ENCODE measurements at regions not wholly inside any gene's neighbourhood (a gene's known extent, or its start where the extent isn't known, plus 50 kb on each side); places are given as distances from the start of the nearest gene placed in this dataset.
"Not testable (repeated sequence)": the region's sequence is repeated elsewhere in the genome, so short reads cannot be mapped to it uniquely, and the experiment has no call there.

DNA sequence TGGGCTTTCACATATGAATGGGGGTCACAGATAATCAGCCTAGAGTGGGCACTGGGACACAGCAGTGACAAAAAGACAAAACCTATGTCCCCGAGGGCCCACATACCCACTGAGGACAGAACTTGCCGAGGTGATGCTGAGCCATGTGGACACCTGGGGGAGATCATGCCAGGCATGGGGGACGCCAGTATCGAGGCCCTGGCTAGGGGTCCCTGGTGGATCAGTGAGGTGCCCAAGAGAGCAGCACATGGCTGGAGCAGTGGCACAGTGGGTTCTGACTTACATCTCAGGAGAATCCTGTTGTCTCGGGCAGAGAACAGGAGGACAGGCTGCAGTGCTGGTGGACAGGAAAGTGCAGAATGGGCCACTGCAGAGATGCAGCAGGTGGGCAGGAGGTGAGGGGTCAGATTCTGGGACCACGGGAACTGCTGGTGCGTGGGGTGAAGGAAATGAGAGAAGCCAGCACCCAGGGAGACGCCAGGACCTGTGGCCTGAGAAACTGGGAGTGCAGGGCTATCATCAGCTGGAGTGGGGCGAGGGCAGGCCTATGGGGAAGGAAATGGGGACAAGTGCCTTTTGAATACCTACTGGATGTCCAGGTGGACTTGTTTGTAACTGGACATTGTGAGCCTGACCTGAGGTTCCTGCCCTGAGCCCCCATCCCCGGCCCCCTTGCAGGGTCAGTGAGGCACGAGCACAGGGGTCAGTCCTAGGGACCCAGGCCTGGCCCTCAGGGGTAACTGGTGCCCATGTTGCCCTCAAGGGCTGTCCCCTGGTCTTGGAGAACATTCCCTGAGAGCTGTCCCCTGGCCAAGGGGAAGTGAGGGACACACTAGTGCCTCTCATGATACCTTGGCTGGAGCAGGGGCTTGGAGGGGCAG is 91.2 kb upstream of the RET start:
- DNase-seq (ENCODE audit: low read depth in 2 of 2, low spot score in 1 of 2) = no peak

DNA sequence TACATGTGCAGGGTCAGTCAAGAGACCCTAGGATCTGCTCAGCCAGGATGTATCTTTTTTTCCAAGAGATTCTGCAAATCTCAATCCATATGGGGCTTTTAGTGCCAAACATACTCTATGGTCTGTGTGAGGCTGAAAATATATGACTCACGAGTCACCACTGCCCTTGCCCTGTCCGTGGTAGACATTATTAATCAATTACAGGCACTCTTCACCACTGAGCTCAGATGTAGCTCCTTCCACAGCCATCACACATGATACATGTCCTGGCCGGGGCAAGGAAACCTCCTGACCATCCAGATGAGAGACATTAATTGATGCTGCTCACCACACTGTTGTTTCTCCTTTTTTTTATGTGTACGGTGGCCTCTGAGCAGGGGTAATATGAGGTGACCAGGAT is 90.2 kb upstream of the RET start:
- no peak for DNase-seq (ENCODE audit: low read depth in 2 of 2, low spot score in 1 of 2)

DNA sequence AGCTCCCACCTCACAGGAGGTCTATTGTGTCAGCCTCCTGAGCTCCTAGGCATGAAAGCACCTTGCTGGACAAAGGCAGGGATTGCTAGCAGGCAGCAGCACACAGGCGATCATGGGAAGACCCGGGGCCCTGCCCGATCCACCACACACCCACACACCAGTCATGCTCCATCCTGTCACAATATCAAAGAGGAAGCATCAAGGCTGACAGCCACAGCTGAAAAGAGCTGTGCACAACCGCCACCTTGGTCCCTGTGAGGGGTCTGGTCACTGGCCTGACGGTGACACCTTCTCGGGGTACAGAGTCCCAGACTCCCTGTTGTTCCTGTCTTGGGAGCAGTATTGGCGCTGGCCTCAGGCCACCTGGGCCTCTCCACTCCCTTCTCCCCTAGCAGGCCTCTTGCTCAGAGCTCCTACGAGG is 89.7 kb upstream of the RET start:
- DNase-seq (ENCODE audit: low read depth in 2 of 2, low spot score in 1 of 2) = no peak

DNA sequence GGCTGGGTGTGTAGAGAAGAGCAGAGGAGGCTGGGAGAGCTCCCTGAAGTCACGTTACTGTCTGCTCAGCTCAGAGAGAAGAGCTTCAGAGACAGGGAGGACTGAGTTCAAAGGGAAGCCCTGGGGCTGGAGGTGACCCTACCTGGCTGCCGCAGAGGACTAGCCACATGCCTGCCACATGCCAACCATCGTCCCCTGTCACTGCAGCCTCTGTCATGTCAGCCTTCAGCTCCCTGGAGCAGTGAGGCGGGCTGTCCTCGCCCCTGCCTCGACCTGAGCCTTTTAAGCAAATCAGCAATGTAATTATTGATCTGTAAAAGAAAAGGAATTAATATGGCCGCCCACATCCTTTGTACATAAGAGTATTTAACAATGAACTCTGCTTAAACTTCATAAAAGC is 89.3 kb upstream of the RET start:
- no peak for DNase-seq (ENCODE audit: low read depth in 2 of 2, low spot score in 1 of 2)

DNA sequence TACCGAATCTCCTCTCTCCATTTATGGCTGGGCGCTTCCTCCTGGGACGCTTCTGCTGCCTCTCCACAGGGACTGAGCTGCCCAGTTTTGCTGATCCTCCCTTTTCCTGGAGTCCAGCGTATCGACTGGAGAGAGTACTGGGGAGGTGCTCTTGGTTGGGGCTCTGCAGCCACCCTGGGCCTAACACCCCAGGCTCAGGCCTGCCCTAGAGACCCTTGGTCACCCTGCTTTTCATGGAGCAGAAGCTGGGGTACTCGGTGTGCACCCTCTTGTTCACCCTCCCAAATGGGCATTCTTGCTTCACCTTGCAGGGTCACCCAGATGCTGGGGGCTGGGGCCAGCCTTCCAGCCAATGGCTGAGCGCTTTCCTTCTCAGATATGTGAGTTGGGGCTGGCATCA is 88.8 kb upstream of the RET start:
- DNase-seq (ENCODE audit: low read depth in 2 of 2, low spot score in 1 of 2) = no peak

DNA sequence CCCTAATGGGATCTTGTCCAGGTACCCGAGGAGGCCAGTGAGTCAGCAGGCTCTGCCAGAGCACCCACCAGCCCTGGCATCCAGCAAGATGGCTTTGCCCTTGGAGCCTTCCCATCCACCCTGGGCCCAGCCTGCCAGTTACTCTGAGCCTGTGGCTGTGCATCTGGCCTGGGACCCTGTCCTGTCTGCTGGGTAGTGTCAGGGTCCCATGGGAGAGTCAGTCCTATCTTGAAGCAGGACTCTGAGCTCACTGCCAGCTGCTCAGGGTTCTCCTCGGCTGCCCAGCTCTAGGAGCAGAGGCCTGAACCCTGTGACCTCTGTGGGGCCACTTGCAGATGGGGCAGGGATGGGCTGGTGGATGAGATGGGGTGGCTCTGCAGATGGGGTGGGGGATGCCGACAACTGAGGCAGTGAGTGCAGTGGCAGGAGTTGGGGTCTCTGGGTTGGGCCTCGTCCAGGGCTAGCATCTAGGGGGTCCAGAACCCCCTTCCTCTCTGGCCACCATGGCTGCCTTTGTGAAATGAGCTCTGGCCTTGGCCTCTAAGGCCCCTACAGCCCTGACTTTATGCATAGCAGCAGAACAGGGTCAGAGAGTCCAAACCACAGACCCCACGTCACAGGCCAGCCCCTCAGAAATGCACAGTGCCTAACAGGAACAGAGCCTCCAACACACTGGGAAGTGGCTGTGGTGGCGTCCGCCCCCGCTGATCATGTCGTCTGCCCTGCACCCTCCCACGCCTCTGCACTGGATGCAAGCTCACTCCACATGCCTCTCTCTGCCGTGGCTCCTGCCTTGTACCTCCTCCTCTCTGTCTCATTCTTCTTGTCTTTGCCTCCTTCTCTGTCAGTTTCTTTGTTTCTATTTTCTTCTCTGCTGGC is 88.1 kb upstream of the RET start:
- no peak for DNase-seq (ENCODE audit: low read depth in 2 of 2, low spot score in 1 of 2)

DNA sequence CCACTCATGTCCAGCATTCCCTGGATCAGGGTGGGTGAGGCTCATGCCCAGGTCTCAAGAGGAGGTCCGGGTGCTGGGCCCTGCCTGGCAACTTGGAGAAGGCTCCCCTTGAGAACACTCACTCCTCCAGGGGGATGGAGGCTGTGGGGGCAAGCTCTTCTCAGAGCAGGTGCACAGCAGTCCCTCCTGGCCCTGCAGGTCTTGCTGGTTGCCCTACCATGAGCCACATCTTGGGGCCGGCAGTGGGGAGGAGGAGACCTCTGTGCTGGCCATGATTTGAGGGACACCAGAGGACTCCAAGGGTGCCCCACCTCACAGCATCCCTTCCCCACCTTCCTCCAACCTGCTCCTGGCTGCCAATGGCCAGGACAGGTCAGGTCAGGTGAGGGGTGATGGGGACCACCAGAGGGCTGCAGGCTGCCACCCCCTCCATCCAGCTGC is 87.4 kb upstream of the RET start:
- DNase-seq (ENCODE audit: low read depth in 2 of 2, low spot score in 1 of 2) = no peak

DNA sequence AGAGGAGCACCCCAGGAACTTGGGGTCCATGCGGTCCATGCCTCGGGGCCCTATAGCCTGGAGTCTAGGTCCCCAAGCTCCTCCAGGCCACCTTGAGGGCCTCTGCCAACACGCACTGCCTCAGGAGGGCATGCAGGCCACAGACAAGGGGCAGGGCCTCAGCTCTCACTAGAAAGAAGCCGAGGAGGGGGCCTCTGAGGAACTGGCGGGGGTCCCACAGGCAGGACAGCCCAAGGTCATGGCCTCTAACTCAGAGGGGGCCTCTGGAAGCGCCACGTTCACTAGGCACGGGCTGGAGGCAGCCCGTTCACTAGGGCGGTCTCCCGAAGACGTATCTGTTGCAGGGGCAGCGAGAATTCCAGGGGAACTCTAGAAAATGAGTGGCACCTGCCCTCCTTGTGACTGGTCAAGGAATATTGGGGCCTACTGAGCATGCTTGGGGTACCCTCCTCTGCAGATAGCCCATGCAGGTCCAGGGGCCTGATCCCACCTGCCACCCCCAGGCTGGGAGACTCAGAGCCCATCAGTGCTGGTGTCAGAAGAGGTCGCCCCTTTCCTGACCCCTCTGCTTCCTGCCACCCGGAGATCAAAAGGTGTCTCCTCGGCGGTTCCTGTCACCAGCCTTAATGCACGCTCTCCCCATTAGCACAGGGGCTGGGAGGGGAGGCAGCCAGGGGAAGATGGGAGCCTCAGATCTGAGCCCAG is 86.7 kb upstream of the RET start:
- DNase-seq (ENCODE audit: low read depth in 2 of 2, low spot score in 1 of 2) = no peak

DNA sequence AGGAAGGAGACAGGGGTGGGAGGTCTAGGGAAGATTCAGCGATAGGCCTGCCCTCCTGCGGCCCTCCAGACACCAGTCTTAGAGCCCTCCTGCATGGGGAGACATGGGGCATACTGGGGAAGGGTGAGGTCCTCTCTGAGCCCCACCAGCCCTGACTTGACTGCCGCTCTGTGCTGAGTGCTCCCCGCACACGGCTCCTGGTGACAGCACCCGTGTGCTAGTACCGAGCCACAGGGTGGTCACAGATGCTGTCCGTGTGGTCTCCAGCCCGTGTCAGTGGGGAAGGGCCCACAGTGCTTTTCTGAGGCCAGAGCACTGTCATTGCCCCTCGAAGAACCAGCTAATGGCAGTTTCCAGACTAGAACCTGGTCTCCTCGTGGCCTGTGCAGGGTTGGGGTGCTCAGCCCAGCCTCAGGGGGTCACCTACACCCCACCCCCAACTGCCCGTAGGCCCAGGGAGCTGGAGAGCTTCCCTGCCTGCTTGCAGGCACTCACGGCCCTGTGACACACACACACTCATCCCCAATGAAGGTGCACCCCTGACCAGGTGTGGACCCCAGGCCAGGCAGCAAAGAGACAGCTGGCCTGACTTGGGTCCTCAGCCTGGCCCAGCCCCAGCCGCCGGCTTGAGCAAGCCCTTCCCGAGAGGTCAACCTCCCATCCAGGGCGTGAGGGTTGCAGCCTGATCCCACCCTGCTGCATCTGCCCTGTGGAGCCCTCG is 86.0 kb upstream of the RET start:
- DNase-seq (ENCODE audit: low read depth in 2 of 2, low spot score in 1 of 2) = no peak

DNA sequence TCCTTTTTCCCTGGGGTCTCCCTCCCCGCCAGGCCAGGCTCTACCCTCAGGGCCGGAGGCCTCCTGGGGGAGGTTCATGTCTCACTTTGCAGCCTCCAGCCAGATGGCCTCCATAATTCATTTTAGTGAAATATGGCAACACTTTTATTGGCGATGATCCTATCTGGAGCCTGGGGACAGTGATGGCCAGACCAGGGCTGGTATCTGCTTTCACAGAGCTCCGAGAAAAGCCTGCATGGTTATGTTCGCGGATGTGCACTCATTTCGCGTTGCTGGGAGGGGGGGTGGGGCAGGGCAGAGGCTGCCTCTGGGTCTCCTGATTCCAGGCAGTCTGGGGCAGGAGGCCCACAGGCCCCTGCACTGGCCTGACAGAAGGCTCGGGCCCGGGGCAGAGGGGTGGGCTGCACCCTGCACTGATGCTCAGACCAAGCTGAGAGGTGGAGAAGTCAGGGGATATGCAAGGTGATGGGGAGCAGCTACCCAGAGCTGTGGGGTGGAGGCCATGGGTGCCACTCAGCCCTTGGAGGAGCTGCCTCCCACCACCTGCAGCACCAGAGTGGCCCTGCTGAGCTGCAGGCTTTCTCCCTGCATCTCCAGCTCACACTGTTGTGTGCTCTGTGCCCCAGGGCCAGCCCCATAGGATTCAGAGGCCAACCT is 85.3 kb upstream of the RET start:
- DNase-seq (ENCODE audit: low read depth in 2 of 2, low spot score in 1 of 2) = no peak

DNA sequence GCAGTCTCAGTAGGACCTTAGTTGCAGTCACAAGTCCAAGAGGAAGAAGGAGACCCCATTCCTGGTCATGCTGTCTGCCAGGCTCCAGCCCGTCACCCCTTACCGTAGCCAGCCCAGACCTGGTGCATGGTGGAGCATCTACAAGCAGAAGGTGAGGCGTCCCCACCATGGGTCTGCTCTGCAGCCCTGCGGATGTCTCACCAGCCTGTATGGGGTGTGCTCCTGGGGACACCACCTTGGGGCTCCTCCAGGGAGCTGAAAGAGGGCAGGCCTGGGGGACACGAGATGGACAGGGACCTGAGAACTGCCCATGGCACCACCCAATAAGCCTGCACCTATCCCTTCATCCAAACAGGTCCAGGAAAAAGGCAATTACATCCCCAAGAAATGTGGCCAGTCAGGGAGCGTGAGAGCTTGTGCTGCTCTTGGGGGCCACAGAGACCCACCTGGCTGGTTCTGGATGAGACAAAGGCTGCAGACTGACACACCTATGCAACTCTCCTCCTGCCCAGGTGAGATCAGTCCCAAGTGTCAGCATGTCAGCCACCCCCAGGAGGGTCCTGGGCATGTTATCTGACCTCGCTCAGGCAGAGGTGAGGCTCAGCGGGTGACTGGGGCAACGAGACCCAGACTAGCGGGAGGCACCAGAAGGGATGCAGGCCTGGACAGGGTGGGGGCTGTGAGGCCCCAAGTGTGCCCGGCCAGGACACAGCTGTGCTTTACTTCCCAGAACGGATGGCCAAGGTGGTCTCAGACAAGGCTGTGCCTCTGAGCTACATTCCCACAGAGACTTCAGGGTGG is 84.5 kb upstream of the RET start:
- no peak for DNase-seq (ENCODE audit: low read depth in 2 of 2, low spot score in 1 of 2)

DNA sequence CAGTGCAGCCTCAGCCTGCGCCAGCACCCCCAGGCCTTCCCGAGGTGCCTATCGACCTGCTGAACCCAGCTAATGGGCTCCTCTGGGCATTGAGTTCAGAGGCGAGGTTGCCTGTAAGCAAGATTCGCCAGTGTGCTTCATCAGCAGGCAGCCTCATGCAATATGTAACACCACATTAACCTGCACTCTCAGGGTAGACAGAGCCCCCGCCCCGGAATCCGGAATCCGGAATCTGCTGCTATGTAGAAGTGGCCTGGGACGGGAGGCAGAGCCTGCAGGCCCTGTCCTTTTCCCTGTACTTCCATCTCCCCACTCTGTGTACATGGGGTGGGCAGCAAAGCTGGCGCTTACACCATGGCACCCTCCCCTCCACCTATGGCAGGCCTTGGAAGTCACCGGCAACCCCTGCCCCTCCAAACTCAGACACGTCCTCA is 83.9 kb upstream of the RET start:
- DNase-seq (ENCODE audit: low read depth in 2 of 2, low spot score in 1 of 2) = no peak

DNA sequence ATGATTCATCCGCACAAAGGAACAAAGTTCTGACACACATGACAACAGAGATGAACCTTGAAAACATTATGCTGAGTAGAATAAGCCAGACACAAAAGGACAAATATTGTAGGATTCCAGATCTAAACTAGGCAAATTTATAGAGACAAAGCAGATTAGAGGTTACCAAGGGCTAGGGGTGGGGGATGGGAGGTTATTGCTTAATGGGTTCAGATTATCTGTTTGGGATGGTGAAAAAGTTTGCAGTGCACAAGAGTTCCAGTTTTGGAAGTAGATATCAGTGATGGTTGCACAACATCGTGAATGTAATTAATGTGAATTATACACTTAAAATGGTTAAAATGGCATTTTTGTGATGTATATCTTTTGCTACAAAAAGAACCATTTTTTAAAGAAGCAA is 82.0 kb upstream of the RET start:
- DNase-seq (ENCODE audit: low read depth in 2 of 2, low spot score in 1 of 2) = not testable (repeated sequence)

DNA sequence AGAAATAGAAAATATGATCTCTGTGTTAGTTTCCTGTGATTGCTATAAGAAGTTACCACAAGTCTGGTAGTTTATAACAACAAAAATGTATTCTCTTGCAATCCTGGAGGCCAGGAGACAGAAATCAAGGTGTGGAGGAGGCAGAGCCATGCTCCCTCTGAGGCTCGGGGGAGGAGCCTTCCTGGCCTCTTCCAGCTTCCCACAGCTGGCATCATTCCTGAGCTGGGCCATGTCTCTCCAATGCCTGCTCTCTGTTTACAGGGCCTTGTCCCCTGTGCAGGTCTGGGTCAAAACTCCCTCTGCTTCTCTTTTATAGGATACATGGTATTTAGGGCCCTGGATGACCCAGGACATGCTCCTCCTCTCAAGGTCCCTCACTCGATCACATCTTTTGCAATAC is 81.3 kb upstream of the RET start:
- no peak for DNase-seq (ENCODE audit: low read depth in 2 of 2, low spot score in 1 of 2)

DNA sequence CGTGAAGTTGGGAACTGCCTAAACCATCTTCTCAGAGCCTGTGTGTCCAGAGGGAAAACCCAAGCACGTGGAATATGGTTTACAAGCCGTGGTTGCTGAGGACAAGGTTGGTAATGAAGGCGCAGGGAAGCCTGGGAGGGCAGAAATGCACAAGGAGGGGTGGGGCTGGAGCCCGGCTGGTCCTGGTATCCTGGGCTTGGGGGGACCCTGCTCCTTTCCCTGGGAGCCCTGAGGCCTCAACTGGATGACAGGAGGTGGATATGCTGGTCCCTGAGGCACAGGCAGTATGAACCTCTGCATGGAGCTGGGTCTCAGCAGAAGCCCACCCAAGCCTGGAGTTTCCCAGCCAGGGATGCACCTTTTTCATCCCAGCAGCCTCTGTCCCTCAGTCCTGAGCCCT is 80.3 kb upstream of the RET start:
- DNase-seq (ENCODE audit: low read depth in 2 of 2, low spot score in 1 of 2) = no peak

DNA sequence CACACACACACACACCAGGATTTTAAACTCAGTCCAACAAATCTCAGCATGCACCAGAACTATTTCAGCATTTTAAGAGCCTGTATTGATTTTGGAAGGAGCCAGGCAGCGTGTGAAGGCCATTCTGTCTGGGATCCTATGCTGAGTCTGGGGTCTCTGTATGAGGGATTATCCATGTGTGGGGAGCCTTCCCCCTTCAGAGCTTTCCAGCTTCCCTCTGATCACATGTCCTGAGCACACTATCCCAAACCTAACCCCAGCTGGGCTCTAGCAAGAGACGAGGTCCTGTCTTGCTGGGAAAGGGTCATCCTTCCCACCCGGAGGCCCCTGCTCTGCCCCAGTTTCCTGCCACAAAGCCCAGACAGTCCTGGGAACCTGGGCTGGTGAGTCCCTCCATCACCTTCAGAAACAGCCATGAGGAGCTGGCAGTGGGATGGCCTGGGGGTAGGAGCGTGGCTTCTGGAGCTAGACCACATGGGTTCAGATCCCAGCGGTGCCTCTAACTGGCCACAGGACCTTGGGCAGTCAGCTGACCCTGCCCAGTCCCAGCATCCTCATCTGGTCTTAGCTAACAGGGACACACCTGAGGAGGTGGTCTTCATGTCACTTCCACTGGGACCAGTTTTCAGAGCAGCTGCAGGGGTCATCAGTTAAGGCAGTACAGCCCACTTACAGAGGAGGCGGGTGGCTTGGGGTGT is 79.6 kb upstream of the RET start:
- no peak for DNase-seq (ENCODE audit: low read depth in 2 of 2, low spot score in 1 of 2)

DNA sequence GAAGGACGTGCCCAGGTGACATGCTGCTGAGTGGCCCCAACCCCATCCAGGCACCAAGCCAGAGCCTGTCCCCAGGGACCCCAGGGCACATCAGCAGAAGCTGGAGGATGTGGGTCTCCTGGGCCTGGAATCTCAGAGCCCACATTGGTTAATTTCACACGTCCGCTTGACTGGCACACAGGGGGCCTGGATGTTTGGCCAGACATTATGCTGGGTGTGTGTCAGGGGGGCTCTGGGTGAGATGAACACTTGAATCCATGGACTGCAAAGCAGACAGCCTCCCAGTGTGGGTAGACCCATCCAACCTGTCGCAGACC is 79.1 kb upstream of the RET start:
- DNase-seq (ENCODE audit: low read depth in 2 of 2, low spot score in 1 of 2) = no peak

DNA sequence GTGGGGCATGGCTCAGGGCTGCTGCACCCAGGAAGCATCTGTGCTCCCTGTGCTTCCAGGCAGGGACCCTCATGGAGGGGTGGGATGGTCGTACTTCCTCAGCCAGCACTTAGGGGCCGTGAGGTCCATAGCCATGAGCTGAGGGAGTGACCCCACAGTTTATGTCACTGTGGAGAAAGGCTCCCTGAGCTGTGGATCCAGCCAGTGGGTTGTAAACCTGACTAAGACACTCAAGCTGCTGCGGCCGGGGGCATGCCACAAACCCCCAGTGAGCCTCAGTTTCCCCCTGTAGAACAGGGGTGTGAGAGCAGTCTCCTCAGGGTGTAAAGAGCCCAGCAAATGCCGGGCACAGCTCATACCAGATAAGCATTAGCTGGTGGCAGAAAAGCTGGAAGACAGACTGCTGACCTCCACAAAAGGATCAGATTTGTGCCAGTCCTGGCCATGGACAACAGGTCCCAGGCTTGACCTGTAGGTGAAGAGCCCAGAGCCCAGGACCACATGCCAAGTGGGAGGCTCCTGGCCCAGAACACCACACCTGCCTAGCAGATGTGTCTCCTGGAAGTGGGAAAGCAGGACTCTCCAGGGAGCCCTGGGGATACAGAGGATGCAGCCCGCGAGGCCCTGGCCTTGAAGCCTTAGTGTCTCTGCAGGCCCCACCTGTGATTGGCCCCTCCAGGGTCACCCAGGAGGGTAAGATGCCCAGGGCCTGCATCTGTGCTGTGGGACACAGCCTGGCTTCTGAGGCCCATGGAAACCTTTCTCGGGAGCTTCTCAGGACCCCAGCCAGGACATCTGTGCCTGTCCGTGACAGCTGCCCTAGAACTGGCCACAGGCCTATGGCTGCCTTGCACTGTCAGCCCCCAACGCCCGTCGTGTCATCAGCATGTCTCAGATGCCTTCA is 78.1 kb upstream of the RET start:
- no peak for DNase-seq (ENCODE audit: low read depth in 2 of 2, low spot score in 1 of 2)
